Ureter (tissue), 1 donor: ENCODE measurements at regions not wholly inside any gene's neighbourhood (a gene's known extent, or its start where the extent isn't known, plus 50 kb on each side); places are given as distances from the start of the nearest gene placed in this dataset.
"Not testable (repeated sequence)": the region's sequence is repeated elsewhere in the genome, so short reads cannot be mapped to it uniquely, and the experiment has no call there.

Experiments
- DNase-seq: peaks from one replicate; pipeline ENCODE4 v3.0.0-alpha.2; 2020; ENCODE audit warnings: low spot score
- donor health status: DM: yes; HTN: yes; CAD: no.

DNA sequence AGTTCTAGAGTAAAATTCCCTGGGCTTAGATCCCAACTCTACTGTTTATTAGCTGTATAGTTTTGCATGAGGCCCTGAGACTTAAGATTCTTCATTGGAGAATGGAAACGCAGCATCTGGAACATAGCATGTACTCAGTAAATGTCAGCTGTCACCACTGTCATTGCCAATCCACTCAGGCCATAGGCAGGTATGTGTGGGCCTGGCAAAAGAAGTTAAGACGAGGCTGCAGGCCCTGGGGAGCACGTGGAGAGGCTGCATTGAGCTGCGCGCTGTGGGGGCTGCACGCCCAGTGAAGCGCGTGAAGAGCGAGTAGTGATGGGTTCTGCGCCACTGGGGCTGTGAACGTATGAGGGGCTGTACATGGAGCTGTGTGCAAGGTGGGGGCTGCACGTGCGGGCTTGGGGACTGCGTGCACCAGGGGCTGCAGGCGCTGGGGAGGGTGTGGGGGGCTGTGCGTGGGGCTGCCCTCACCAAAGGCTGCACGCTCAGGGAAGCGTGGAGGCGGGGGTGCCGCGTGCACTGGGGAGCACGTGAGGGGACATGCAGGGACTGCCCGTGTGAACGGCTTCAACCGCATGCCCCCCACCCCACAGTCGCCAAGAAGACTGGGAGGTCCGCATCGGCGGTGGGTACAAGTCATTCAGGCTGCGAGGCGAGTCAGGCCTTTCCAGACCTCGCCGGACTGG, 85.5 kb downstream of the PRR15 start:
- DNase-seq = no peak

DNA sequence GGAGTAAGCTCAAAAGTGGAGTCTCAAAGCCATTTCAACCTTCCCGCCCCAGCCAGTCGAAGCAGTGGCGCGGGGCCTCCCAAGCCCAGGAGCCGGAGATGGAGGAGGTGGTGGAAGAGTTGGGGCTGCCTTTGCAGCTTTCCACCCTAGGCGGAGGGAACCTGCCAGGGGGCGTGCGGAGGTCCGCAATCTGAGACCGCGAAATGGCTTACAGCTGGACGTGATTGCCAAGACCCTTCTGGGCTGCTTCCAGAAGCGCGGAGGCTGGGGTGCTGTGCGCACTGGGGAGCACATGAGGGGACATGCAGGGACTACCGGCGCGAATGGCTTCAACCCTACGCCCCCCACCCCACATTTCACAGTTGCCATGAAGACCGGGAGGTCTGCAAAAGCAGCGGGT, 86.2 kb downstream of the PRR15 start:
- DNase-seq = no peak

DNA sequence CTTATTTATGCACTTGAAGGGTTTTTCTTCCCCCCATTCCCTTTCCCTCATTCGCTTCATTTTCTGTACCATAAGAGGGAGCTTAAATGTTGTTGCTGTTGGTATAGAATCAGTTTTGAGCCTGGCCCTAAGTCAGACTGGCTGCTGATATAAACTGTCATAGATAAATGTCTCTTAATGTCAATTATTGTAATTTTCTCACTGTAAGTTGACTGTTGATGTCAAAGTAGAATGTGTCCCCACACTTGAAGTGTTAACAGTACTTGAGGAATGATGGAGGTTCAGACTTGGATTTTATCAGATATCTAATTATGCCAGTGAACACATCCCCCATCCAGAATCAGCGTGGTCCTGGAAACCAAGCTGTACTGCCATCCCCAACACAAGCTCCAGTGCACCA, 87.8 kb downstream of the PRR15 start:
- DNase-seq = no peak

DNA sequence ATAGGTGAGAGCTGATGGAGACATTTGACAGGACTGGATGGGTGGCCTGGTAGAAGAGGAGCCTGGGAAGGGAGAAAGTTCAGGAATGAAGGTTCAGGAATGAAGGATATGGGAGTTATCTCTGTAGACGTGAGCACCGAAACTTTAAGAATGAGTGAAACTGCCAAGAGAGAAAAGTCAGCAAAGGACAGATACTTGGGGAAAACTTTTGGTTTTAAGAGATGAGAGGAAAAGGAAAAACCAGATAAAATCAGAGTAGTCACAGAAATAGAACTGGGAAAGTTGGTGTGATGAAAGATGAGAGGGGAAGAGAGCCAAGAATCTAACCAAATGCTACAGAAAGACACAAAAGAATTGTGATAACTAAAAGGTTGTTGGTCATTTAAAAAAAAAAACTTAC, 88.9 kb downstream of the PRR15 start:
- DNase-seq = no peak

DNA sequence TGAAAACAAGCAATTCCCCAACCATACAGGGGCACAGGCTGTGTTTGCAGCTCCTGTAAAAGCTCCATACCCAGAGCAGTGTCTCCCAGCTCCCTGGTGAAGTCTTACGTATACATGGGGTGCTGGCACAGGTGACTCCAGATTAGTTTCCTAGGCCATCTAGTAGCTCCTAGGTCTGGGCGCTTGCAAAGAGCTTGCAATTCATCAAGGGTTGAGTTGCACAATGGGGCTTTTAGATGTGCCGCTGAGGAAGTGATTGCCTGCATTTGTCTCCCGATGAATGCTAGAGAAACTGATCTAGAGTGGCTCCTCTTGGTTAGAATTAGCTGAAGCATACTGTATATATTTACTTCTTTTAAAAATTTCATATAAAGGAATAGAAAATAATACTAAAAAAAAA, 90.7 kb downstream of the PRR15 start:
- DNase-seq = not testable (repeated sequence)

DNA sequence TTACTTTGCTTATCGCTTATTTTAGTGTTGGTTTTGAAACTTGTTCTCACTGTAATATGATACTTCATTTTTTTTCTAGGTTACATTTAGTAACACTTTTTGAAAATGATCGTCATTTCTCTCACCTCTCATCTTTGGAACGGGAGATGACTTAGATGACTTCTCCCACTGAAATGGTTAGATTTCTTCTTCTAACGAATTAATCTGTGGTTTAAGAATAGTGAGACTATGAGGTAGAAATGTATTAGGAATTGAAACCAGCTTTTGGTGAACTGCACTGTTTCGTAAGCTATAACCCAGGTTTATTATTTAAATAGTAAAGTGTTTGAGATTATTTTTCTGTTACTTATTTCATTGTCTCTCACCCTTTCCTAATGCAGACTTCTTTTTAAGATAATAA, 93.7 kb downstream of the PRR15 start:
- no peak for DNase-seq

DNA sequence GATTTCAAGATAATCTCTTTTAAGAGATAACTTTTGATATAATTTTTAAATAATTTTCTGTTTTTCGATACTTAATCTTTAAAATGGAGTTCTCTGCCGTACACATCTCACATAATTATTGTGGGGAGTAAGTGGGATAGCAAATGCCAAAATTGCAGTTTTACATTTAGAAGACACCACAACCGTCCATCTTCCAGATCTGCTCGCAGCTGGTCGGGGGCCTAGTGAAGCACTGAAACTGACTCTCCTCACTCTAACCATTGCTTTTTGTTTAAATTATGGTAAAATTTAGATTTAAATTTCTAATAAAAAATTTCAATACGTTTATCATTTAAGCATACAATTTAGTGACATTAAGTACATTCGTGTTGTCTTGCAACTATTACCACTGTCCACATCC, 94.2 kb downstream of the PRR15 start:
- DNase-seq = no peak

DNA sequence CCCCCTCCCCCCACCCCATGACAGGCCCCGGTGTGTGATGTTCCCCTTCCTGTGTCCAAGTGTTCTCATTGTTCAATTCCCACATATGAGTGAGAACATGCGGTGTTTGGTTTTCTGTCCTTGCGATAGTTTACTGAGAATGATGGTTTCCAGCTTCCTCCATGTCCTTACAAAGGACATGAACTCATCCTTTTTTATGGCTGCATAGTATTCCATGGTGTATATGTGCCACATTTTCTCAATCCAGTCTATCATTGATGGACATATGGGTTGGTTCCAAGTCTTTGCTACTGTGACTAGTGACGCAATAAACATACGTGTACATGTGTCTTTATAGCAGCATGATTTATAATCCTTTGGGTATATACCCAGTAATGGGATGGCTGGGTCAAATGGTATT, 95.6 kb downstream of the PRR15 start:
- DNase-seq = not testable (repeated sequence)

DNA sequence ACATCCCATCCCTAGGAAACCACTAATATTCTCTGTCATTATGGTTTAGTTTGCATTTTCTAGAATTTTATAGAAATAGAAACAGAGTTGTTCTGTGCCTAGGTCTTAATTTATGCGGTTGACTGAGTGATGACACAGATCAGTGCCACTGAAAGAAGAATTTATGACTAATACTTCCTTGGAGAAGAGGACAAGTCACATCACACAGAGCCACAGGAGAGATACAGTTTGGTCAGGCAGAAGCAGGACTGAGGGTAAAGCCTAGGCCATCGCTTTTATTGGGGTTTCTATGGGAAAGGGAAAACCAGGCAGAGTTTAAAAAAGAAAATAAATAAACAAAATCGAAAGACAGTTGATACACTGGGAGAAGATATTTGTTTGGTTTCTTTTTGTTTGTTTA, 99.3 kb downstream of the PRR15 start:
- DNase-seq = not testable (repeated sequence)

DNA sequence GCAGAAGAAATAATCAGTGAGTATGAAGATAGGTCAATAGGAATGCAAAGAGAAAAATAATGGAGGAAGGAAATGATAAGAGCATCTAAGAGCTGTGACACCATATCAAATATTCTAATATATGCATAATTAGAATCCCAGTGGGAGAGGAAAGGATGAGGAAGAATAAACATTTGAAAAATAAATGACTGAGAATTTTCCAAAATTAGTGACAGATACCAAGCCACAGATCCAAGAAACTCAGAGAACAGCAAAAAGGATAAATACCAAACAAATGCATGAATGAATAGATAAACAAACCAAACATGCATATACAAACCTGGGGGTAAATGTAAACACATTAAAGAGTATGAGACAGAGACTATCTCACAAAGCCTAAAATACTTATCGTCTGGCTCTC, 101.4 kb downstream of the PRR15 start:
- not testable (repeated sequence) for DNase-seq

DNA sequence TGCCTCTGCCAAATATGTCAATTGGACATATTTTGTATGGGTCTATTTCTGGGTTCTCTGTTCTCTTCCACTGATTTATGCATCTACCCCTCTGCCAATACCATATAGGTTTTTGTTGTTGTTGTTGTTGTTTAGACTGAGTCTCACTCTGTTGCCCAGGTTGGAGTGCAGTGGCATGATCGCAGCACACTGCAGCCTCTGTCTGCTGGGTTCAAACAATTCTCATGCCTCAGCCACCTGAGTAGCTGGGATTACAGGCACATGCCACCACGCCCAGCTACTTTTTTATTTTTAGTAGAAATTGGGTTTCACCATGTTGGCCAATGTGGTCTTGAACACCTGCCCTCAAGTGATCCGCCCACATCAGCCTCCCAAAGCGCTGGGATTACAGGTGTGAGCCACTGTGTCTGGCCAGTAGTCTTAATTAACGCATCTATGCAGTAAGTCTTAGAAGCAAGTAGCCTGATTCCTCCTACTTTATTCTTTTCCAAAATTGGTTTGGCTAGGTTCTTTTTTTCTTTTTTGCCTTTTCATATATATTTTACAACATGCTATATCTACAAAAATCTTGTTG, 103.5 kb downstream of the PRR15 start:
- DNase-seq = not testable (repeated sequence)

DNA sequence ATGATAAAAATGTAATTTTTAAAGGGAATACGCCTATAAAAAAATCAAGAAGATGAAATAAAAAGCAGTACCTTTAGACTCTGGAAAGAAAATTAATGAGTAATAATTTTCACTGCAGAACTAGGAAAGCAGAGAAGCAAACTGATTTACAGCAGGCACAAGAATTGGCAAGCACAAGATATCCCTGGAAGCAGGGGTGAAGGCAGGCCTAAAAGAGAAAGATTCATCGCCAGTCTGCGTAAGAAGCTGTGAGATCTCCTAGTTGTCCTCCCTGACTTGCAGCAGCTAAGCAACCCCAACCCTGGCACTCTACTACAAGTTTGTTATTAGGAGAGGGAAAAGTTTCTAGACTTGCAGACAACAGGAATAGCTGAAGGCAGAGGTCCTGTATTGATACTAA, 107.7 kb downstream of the PRR15 start:
- not testable (repeated sequence) for DNase-seq

DNA sequence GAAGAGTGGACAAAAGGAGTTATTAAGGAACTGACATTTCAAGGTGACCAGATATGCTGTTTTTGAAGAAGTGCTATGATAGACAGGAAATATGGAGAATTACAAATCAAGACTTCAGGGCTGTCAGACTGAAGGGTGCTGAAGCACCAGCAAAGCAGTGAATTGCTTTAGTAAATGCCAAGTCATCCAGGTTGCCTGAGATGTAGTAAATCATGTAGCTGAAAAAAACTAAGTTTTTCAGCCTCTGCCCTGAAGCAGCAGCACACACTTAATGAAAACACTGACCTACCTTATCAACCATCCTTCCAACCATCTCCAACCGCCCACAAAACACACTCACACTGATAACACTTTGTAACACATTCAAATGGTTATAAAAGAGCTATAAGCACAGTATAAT, 110.0 kb downstream of the PRR15 start:
- DNase-seq = not testable (repeated sequence)

DNA sequence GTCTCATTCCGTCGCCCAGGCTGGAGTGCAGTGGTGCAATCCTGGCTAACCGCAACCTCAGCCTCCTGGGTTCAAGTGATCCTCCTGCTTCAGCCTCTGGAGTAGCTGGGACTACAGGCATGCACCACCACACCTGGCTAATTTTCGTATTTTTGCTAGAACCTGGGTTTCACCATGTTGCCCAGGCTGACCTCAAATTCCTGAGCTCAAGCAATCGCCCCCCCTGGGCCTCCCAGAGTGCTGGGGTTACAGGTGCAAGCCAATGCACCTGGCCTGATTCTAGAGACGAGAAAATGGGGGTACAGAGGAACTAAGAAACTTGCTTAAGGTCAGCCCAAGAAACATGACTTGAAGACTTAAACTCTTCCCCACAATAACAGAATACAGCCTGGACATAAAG, 111.0 kb downstream of the PRR15 start:
- not testable (repeated sequence) for DNase-seq

DNA sequence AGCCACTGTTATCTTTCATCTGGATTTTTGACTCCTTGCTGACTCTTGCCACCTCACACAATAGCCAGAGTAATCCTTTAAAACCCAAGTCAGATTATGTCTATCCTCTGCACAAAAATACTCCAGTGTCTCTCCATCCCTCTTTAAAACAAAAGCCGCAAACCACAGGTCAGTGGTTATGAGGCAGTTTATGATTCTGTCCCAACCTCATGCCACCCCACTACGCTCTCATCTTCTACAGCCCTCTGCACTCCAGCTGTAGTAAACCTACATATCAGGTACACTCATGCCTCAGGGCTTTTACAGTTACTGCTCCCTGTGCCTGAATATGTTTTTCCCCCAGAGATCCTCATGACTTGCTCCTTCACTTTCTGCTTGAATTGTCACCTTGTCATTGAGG, 113.6 kb downstream of the PRR15 start:
- DNase-seq = not testable (repeated sequence)

DNA sequence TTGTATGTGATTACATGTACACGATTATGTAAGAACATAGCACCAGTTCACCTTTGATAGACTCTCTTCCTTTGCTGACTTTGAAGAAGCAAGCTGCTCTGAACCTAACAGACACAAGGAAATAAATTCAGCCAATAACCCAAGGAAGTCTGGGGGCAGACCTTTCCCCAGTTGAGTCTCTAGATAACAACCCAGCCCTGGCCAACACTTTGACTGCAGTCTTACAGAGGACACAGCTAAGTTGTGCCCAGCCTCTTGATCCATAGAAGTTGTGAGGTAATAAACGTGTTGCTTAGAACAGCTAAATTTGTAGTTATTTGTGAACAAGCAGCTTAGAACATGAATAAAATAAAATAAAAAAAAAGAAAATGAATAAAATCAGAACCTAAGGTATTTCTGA, 116.3 kb downstream of the PRR15 start:
- DNase-seq = not testable (repeated sequence)

DNA sequence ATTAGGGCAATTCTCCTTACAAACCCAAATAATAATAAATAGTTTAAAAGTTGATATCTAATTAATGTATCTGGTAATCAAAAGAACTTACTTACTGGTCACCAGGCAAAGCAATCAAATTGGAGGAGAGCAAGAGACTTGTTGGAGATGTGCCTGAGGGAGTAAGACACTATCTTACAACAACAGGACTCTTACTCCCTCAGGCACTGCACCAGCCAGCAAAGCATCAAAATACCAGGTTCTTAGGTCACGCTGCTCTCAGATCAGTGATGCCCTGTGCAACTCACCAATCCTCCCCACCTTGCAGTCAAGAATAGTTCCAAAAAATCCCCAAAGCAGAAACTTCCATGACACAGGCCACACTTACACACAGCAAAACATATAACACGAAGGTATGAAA, 117.0 kb downstream of the PRR15 start:
- not testable (repeated sequence) for DNase-seq

DNA sequence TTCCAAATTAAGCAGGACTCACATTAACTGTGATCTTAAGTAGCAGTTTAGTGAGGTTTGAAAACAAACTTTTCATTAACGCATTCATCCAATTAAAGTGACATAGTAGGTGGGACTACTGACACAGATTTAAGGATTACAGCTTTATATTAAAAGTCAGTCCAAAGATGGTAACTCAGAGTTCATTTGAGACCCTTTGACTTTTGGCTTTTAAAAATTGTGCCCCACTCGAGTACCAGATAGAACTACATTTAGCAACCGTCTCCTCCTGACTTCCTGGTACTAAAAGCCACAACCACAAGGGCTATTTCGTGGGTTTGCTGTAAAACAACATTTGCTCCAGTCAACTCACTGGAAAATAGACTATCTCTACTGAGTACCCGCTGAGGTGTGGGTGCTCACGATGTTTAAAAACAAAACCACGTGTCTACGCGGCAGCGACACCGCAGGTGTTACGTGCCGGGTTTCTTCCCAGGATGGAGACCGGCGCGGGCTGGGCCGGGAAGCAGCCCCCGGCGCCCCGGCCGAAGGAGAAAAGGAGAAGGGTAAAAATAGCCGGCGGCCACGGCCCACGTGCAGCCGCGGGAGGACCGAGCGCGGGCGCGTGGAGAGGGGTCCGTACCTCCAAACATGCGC, 120.6 kb downstream of the PRR15 start:
- DNase-seq = not testable (repeated sequence)

DNA sequence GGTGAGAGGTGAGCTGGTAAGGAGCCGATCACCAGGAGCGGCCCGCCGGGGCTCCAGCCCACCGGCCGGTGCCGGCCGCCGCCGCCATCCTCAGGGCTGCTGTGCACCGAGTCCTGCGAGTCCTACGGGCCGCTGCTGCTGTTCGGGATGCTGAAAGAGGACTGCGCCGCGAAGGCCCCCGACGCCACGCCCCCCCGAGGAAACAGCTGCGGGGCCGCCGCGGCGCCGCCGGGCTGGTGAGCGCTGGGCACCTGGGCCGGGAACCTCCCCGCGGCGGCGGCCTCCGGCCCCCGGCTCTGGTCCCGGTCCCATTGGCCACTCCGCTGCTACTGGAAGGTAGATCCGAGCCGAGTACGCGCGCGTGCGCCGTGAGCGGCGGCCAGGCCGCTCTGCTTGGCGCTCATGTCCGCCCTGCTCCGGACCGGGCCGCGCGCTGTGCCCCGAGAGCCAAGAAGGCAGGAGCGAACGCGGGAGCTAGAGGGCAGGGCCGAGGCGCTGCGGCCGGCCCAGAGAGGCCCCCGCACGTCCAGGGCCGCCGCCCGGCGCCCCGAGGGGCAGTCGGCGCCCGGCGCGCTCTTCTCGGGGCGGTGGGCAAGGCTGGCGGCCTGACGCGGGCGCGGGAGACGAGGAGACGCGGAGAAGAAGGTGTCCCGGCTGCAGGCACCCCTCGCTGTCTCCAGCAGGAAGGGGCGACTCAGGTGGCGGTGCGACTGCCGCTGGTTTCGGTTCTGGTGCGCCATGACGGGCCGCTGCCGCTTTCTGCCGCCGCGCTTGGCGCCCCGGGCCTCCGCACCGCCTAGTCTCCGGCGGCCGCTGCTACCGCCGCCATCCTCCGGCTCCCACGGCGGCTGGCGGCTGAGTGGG, 121.3 kb upstream of the WIPF3 start:
- DNase-seq = peak; percentile 68

DNA sequence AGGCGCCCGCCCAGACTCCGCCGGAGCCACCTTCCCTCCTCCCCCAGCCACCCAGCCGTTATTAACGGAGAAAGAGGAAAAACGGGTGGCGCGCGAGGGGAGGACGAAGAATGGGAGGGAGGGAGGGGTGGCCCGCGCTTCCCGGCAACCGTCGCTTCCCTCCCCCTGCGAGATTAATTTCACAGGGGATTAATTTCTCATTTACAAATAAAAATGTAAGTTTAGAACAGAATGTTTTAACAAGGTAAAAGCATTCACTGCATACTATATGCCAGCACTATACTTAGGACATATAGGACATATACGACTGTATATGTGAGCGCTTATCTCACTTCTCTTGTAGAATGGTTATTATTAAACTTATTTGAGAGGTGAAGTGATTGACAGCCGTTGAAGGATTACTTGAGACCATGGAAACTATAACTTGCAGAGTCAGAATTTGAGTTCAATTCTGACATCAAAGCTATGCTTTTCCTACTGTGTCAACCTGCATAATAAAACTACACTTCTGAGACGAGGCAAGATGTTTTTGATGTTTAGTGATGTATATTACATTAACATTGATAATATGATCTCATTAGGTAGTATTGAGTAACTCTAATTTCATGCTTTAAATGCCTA, 120.5 kb upstream of the WIPF3 start:
- not testable (repeated sequence) for DNase-seq

DNA sequence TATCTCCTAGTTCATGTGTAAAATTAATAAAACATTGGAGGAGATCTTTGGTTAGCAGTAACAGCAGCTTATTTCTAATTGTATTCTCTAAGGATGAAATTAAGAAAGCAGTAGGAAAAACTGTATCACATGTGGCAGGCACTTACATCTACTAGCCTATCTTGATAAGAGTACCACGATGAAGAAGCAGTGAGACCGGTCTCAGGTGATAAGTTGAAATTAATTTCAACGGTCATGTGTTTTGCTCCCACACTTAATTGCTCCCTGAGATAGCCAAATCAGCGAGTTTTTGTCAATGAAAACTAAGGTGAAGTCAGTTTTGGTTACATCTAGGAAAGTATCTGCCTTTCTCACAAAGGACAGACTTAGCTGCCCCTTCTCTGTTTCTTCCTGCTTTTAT, 115.8 kb upstream of the WIPF3 start:
- DNase-seq = not testable (repeated sequence)

DNA sequence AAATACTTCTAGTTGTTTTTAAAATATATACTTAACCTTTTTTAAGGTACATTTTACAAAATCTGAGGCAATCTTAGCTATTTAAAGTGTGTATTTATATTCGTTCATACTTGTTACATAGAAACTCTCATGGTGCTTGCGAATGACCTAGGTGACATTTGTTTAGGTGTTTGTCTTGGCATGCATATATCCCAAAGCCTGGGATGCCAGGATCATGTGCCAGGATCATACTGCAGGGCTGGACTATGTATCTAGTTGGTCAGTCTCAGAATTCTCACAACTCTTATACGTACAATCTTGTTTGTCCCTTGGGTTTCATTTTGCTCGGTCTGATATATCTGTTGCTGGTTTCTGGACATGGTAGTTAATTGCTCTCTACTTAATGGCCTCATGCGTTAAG, 109.9 kb upstream of the WIPF3 start:
- DNase-seq = not testable (repeated sequence)
